HG03280 (cell line): ENCODE measurements at regions not wholly inside any gene's neighbourhood (a gene's known extent, or its start where the extent isn't known, plus 50 kb on each side); places are given as distances from the start of the nearest gene placed in this dataset.

Source experiments
- ATAC-seq: cut with Tn5 transposase; IDR thresholded peaks from one replicate; pipeline ENCODE4 v1.9.1; 2021; ENCODE audit warnings: mild to moderate bottlenecking, moderate library complexity; ENCODE audit not compliant: unreplicated experiment

DNA sequence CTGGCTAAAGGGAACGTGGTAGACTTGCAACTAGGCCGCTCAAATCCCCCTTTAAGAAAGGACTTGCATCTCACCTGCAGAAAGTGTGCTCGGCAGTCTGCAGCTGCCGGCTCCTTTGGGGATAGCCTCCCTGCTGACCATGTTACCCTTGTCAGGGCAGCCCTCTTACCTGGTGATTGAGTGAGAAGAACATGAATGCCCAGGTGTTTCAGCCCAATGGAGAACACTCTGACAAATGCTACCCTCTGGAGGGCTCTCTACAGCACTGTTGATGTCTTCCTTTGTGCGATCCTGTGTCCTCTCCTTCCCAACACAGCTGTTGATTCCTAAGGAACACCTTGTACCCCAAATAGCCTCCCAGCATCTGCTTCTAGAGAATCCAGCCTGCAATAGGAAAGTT, 178.7 kb upstream of the LDB2 start:
- no peak for ATAC-seq

DNA sequence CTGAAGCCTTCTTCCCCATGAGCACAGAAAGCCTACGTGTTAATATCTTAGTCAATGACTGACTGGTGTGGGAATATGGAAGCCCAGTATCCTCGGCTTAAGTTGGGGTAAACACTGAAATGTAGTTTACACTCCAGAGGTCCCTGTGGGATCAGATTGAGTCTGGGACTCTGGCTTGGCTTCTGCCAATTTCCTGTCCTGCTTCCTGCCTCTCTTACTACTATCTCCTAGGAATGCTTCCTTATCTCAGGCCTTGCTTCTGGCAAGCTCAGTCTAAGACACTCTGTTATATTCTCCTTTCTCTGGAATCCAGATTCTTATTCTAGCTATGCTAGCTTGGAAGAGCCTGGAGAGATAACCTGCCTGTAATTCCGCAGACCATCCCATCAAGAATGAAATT, 174.0 kb upstream of the LDB2 start:
- ATAC-seq: no peak

DNA sequence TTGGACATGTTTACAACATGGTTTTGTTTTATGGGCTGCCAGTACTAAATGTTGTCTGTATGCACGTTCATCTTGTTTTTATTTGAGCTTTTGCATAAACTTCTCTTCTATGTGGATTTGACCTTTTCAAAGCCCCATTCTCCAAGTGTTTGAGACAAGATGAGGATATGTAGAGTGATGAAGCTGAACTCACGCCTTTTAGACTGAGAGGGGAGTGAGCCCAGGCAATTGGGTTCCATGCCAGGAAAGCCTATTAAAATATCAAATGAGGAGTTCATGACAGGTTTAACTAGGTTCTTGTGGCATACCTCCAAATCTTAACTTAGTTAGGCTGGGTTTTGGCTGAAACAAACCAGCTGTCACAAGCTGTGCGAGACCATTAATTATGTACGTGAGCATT, 170.4 kb upstream of the LDB2 start:
- ATAC-seq: no peak

DNA sequence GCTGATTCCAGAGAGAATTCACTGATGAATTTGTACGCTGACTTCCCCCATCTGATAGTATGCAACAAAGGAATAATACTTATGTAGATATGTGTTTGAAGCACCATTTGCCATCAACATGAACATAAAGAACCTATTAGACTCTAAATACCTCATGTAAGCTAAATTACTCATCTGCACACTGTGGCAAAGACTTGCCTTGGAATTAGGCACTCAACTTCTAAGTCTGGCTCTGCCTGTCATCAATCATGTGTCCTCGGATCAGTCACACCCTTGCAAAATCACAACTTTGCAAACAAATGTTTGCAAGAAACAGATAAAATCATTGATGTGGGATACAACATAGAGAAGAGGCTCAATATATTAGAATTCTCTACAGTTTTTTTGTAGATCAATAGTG, 169.9 kb upstream of the LDB2 start:
- no peak for ATAC-seq

DNA sequence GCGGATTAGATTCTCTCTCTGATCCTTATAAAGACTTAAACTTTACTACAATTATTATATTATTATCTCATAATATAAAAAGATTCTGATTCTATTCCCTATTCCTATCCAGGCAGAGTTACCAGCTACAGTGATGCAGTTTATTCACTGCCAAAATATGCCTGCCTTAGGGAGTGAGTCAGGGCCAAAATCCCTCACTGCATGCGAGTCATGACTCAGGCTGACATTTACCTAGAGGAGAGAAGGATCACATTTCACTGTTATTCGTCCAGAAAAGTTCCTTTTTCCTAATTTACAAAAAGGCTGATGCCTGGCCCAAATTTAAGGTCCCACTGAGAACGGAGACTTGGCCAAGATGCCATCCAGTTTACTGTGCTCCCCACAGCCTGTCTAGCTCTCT, 168.5 kb upstream of the LDB2 start:
- no peak for ATAC-seq

DNA sequence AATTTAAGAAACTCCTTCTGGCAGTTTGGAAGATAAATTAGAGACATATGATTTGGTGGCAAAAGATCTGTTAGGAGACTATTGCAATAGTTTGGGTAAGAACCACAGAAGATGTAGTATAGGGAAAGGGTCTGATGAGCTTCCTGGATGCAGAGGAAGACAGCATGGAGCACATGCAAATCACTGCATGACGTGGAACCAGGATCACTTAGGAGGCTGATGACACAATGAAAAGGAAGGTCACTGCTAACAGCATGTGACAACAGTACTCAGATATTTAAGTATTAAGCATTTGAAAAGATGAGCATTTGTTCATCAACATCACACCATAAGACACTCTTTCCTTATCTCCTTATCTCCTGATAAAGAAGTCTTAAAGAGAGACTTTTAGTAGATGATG, 167.8 kb upstream of the LDB2 start:
- no peak for ATAC-seq

DNA sequence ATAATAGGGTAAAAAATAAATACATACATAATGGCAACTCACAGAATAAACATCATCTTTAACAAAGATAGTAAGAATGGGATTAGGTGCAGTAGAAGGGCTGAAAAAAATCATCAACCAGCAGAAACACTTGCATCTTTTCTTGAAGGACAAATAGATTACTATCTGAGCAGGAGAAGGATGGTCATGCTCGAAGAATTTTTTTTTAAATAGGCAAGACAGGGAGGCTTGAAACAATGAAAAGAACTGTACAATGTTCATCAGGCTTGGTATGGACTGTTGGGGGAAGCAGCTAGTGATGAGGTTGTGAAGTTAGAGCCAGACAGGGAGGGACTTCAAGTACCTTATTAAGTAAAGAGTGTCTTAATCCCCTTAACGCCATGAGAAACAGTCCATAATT, 167.4 kb upstream of the LDB2 start:
- ATAC-seq: no peak

DNA sequence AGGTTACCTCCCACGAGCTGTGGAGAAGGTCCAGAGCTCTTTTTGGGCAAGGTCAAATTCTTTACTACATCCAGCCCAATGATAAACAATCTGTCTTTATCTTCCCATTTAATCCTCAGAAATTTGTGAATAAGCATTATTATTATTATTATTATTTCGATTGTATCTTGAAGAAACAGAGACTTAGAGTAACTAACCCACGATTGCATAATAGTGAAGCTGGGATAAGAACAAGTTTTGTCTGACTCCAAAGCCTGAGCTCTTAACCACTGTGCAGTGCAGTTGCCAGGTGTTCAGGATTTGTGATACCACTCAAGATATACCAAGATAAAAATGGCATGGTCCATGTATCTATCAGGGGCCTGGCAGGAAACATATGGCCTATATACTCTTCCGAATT, 166.5 kb upstream of the LDB2 start:
- no peak for ATAC-seq

DNA sequence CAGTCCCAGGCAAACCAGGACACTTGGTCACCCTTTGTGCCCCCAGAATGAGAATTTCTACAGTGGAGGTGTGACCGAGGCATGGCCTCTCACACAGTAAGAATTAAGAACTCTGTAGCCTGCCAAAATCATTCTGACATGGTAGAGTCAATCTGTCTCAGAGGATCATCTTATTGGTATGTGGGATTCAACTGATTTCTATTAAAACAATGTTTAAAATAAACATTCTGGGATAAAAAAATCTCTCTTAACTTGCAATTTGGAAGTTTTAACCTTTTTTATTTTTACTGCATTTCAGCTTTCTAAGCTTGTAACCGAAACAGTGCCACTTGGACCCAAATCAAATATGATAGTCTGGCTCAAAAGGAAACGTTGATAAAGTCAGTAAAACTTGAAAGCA, 165.4 kb upstream of the LDB2 start:
- no peak for ATAC-seq

DNA sequence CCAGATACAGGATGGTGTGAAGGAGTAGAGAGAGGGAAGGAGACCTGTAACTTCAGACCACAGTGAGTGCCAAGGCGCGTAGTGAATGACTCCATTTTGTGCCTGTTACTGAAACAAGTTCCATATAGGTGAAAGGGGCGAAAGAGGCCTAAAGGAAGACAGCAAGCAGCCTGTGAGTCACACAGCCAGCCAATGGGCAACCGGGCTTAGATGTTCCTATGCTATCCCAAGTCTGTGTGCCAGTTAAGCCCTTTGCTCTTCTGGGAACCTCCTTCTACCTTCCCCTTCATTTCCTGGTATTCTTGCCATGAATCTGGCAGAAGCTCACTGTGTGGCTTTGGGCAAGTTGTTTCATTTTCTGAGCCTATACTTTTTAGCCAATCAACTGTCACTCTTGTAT, 161.8 kb upstream of the LDB2 start:
- ATAC-seq: no peak

DNA sequence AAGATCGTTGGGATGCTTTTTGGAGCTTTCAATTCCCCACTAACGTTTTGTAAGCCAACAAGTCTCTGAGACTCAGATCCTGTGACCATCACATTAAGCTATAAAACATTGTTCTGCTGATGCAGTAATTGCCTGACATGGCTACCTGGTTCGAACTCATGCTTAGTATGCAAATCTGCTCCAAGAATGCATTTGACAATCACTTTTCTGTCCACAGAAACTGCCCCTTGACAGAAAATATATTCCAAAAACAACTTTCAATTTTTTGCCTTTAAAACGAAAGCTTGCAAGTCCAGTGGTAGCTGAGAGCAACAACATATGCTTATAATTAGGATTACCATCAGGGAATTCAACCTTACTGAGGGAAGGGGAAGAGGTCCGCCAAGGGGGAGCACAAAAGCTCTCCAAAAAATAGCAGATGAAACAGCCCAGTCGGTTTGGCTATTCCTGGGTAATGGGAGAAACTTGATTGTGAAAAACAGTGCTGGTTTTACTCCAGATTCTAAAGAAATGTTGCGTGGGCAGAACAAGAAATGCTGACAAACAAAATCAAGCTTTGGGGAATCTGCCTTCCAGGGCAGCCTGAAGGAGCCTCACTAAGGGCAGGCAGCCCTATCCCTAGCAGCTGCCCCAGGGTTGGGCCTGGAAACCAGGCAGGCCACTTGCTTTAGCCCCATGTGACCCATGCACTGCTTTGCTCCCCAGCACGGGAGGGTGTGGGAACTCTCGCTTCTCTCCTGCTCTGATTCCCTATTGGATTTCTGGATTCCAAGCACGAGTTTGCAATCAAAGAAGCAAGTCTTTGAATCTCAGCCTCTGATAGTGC, 160.7 kb upstream of the LDB2 start:
- no peak for ATAC-seq

DNA sequence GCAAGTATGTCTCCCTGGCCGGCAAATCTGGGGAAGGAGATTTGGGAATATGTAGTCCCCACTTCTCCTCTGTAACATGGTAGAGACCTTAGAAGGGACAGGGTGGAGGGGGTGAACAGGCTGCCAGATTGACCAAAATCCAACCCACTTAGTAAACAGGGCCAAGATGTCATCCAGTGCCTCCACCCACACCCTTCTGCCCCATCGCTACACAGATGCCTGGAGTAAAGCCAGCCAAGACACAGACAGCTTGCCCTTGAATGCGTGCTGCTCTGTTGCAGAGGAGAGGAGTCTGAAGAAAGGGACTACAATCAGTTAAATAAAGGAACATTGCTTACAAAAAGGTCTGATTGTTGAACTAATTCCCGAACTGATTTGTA, 160.1 kb upstream of the LDB2 start:
- ATAC-seq: no peak

DNA sequence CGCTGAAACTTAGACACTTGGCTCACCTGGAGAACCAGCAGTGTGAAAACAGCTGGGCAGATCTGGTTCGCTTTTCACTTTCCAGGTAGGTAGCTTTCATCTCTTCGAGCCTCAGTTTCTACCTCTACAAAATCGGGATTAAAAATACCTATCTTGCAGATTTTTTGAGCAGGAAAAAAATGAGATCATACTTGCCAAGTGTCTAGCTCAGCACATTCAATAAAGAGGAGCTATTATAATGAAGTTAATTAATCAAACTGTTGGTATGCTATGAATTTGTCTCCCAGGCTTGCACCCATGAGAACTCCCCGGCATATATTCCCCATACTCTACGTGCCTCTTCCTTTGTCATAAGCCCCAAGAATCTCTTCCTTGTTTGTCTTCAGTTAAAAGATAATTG, 158.6 kb upstream of the LDB2 start:
- ATAC-seq: no peak

DNA sequence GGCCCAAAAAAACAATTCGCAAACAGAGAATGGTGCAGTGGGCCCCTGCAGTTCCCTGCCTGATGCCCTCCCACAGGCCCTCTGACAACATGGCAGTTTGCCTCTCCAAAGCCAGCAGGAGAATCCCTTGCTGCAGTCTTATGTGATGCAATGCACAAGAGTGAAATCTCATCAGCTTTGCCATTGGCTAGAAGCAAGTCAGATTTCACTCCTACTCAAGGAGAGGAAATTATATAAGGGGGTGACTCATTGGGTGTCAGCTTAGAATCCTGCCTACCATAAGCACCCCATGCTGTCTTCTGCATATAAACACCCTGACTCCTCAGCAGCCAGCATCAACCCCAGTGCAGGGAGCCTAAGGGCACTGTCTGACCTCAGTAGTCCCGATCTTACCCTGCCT, 157.3 kb upstream of the LDB2 start:
- ATAC-seq: no peak

DNA sequence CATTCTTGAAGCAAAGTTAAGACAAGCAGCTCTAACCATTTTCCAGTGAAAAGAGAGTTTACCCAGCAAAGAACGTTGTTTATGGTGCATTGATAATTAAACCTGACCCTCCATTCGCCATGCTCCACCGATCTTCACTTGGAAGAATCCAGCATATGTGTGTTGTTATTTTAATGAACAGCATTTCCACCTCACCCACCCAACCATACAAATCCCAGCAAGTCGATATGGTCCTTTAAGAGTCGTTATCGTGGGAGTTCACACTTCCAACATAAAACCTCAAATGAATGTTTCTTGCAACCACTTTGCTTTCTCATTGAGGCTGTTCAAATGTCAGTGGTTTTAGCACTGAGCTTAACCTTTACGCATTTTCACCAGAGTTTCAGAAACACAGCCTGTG, 147.4 kb upstream of the LDB2 start:
- no peak for ATAC-seq

DNA sequence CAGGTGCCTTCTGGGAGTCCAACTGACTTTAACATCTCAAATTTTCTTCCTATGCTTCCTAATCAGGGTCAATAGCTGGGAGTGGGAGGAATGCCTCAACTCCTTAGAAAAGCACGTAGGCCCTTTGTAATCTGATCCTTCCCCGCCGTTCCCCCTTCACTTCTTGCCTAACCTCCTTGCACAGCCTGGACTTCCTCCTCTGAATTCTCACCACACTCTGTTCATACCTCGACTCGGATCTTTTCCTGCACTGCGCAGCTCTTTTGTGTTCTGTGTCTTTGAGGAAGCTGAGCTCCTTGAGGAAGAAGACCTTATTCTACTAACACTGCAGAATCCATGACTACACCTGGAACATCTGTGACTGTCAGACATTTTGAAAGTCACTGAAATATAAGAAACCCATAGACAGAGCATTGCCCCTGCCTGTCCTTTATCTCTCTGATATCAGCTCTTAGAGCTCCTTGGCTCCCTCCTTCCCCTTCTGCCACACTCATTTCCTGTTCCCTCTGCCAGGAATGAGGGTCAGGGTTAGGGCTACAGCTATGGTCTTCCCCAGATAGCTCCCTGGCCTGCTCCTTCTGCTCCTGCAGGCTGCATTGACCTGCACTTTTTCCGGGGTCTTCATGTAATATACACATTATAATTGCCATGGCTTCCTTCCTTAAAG, 140.2 kb upstream of the LDB2 start:
- no peak for ATAC-seq

DNA sequence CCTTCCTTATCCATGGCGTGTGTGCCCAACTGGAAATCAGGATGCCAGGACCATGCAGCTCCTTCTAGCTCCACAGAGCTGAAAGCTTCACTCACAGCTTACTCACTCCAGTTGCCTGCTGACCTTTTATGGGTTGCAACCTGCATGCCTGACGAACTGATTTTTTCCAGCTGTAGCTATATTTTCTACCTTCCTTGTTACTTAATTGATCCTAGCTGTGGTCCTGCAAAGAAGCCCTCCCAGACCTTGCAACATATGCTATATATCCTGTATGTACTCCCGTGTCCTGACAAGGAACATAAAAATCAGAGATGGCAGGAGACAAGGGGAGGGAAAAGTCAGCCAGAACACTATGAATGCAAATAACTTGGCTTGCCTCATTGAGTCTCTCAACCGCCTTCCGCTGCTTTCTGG, 135.3 kb upstream of the LDB2 start:
- no peak for ATAC-seq

DNA sequence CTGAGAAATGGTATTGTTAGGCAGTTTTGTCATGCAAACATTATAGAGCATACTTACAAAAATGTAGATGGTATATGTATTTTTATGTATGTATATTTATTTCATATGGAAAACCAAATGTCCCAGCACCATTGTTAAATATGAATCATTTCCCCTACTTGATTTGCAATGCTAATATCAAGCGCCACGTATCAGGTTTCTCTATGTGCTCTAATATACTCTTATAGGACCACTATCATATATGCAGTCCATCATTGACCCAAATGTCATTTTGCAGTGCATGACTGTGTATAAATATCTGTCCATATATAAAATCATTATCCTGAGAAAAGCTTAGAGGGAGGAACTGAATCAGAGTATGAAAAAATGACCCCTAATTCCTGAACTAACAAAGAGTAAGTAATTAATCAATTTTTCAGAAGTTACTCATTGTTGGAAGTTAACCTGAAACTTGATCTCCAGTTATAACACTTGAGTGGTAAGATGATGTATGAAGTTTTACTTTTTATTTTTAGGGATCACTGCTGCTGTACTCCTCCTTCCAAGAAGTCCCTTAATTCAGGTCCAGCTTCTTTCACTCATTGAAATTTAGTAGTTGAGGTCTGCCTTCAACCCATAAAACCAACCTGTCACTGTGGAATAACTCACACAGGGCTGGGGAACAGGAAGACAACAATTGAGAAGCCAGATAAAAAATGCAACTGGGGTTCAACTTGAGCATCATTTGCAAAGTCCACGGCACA, 134.8 kb upstream of the LDB2 start:
- no peak for ATAC-seq

DNA sequence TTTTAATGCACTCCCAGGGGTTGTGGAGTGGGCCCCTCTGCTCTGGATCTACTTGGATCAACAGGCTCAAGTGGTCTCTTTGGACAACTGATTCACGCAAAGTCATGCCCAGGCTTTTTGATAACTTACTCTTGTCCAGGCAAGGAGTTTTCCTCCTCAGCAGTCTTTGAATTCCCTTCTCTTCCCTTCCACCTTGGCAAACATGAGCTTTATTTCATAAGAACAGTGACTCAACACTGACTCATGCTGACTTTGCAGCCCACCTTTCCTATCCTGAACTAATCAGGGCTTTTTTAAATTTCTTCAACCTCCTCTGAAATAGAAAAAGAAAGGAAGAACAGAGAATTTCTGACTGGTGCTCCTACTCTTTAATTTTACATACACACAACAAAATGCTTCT, 132.1 kb upstream of the LDB2 start:
- no peak for ATAC-seq

DNA sequence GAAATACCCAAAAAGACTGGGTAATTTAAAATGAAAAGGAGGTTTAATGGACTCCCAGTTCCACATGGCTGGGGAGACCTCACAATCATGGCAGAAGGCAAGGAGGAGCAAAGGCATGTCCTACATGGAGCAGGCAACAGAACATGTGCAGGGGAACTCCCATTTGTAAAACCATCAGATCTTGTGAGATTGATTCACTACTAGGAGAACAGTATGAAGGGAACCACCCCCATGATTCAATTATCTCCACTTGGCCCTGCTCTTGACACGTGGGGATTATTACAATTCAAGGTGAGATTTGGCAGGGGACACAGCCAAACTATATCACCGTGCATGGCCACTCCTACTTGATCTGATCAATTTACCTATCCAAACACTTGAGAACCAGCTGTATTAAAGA, 131.5 kb upstream of the LDB2 start:
- no peak for ATAC-seq

DNA sequence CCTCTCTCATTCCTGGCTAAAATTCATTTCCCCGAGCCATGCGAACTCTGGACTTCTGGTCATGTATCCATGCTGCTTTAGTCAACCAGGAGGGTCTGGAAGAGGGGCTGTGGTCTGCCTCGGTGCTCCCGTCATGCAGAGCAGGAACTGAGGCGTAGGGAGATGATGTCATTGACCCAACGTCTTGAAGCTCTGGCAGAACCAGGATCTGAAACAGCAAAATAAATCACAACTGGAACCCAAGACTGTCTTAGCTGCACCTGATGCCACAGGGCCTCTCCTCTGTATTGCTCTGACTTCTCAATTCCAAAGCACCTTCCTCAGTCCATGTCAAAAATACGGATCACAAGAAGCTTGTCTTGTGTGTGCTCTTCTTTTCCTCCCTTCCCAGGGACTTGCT, 131.0 kb upstream of the LDB2 start:
- no peak for ATAC-seq

DNA sequence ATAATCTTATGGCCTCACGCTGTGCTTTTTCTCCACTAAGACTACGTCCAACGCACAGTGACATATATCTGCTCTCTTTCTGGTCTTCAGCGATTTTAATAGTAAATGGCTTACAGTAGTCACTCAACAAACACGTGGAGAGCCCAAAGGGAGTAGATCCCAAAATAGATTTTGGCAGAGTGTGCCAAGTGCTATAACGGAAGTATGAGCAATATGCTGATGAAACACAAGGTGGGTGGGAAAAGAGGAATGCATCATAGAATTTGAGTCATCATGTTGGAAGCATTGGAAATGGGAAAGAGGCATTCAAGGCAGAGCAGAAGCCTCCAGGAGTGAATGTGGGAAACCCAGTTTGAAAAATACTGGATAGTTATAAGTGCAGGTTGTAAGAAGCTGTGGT, 129.1 kb upstream of the LDB2 start:
- ATAC-seq: no peak
